ENCODE measurements at regions not wholly inside any gene's neighbourhood (a gene's known extent, or its start where the extent isn't known, plus 50 kb on each side); places are given as distances from the start of the nearest gene placed in this dataset.

- TF ChIP-seq, protein P1, sequence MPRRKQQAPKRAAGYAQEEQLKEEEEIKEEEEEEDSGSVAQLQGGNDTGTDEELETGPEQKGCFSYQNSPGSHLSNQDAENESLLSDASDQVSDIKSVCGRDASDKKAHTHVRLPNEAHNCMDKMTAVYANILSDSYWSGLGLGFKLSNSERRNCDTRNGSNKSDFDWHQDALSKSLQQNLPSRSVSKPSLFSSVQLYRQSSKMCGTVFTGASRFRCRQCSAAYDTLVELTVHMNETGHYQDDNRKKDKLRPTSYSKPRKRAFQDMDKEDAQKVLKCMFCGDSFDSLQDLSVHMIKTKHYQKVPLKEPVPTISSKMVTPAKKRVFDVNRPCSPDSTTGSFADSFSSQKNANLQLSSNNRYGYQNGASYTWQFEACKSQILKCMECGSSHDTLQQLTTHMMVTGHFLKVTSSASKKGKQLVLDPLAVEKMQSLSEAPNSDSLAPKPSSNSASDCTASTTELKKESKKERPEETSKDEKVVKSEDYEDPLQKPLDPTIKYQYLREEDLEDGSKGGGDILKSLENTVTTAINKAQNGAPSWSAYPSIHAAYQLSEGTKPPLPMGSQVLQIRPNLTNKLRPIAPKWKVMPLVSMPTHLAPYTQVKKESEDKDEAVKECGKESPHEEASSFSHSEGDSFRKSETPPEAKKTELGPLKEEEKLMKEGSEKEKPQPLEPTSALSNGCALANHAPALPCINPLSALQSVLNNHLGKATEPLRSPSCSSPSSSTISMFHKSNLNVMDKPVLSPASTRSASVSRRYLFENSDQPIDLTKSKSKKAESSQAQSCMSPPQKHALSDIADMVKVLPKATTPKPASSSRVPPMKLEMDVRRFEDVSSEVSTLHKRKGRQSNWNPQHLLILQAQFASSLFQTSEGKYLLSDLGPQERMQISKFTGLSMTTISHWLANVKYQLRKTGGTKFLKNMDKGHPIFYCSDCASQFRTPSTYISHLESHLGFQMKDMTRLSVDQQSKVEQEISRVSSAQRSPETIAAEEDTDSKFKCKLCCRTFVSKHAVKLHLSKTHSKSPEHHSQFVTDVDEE (CRISPR knock-in tag; IDR thresholded peaks at IDR 0.05): no peak
- TF ChIP-seq ARNTL (CRISPR knock-in tag; IDR thresholded peaks at IDR 0.05; ENCODE audit: borderline replicate concordance, low read depth) (no peak), PATZ1 (CRISPR knock-in tag; IDR thresholded peaks at IDR 0.05; ENCODE audit: borderline replicate concordance) (no peak), ZFP30 (CRISPR knock-in tag; IDR thresholded peaks at IDR 0.05) (no peak), POU6F1 (CRISPR knock-in tag; IDR thresholded peaks at IDR 0.05; ENCODE audit: borderline replicate concordance, low read depth) (no peak), CSRNP3 (CRISPR knock-in tag; IDR thresholded peaks at IDR 0.05) (no peak), RARB (CRISPR knock-in tag; IDR thresholded peaks at IDR 0.05) (no peak), ESRRG (CRISPR knock-in tag; IDR thresholded peaks at IDR 0.05) (no peak)
- TF ChIP-seq, protein P2, sequence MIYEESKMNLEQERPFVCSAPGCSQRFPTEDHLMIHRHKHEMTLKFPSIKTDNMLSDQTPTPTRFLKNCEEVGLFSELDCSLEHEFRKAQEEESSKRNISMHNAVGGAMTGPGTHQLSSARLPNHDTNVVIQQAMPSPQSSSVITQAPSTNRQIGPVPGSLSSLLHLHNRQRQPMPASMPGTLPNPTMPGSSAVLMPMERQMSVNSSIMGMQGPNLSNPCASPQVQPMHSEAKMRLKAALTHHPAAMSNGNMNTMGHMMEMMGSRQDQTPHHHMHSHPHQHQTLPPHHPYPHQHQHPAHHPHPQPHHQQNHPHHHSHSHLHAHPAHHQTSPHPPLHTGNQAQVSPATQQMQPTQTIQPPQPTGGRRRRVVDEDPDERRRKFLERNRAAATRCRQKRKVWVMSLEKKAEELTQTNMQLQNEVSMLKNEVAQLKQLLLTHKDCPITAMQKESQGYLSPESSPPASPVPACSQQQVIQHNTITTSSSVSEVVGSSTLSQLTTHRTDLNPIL (CRISPR knock-in tag; IDR thresholded peaks at IDR 0.05; ENCODE audit: low read depth): no peak
- no peak for ATAC-seq
Measured at GRCh38 chr9:135303865-135304499, 175.6 kb upstream of the PPP1R26 start.

DNA sequence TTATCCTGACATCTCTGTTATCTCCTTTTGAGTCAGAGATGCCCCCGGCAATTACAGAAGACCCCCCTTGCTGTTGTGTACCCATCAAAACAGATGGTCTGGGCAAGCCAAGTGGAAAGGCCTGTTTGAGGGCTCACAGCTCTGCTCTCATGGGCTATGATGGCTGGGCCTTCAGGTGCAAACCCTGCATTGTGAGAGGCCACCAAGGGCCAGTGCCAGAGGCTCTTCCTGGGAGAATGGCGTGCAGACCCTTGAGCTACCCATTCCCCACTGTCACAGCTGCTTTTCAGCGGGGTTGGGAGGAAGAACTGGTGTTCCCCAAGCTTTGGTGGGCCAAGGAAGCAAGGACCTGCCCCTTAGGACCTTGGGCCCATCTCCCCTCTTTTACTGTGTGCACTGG is 174.7 kb upstream of the PPP1R26 start:
- no peak for ATAC-seq
- TF ChIP-seq ZNF565 (CRISPR knock-in tag; conservative IDR thresholded peaks at IDR 0.05; ENCODE audit: low read depth): no peak
- no peak for TF ChIP-seq ISL1 (CRISPR knock-in tag; IDR thresholded peaks at IDR 0.05)

GRCh38 chr9:135305546-135306180 is 173.9 kb upstream of the PPP1R26 start:
- no peak for TF ChIP-seq ZNF8 (CRISPR knock-in tag; IDR thresholded peaks at IDR 0.05)
- no peak for TF ChIP-seq ZNF565 (CRISPR knock-in tag; conservative IDR thresholded peaks at IDR 0.05; ENCODE audit: low read depth)
- TF ChIP-seq, protein P2 (CRISPR knock-in tag; IDR thresholded peaks at IDR 0.05; ENCODE audit: low read depth): no peak
- TF ChIP-seq TOX (CRISPR knock-in tag; IDR thresholded peaks at IDR 0.05; ENCODE audit: borderline replicate concordance): no peak
- TF ChIP-seq CSRNP3 (CRISPR knock-in tag; IDR thresholded peaks at IDR 0.05): no peak
- no peak for TF ChIP-seq ZNF70 (CRISPR knock-in tag; IDR thresholded peaks at IDR 0.05)
- no peak for TF ChIP-seq CSDC2 (CRISPR knock-in tag; IDR thresholded peaks at IDR 0.05)
- TF ChIP-seq PATZ1 (CRISPR knock-in tag; IDR thresholded peaks at IDR 0.05; ENCODE audit: borderline replicate concordance): no peak
- no peak for TF ChIP-seq ZFP3 (CRISPR knock-in tag; IDR thresholded peaks at IDR 0.05)
- no peak for TF ChIP-seq OSR1 (CRISPR knock-in tag; IDR thresholded peaks at IDR 0.05)
- no peak for TF ChIP-seq POU6F1 (CRISPR knock-in tag; IDR thresholded peaks at IDR 0.05; ENCODE audit: borderline replicate concordance, low read depth)
- TF ChIP-seq TCF4 (CRISPR knock-in tag; IDR thresholded peaks at IDR 0.05; ENCODE audit: borderline replicate concordance): no peak
- ATAC-seq: no peak

Measured in SK-N-SH treated with all-trans-retinoic acid at 6 μM for 48 hours (cell line).